ENCODE measurements at regions not wholly inside any gene's neighbourhood (a gene's known extent, or its start where the extent isn't known, plus 50 kb on each side); places are given as distances from the start of the nearest gene placed in this dataset.

DNA sequence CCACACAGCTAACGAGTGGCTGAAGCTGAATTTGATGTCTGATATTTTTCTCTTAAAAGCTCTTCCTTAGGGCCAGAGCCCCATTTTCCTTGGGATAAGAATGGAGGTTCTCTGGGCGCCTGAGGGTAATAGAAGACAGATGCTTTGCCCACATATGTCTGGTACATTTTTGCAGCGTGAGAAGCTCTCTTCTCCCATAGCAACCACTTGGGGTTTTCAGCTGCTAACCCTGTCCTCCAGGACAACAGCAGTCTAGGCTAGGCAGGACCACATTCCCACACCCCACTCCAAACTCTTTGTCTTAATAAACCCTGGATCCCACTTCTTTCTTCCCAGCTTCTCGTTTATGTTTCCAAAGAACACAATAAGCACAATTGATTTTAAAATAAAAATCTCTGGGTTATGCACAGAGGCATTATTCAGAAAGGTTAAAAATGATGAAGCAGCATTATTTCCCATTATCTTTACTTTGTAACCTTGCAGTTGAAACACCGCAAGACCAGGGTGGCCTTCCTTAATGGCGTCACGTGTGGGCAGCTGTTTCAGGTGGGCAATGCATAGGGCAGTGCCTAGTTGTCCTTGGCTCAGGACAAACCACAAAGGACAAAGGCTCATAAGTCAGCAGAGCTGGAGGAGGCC lies 56.5 kb upstream of the NTRK3 start:
- no peaks in the 10 kb centered on the region; the same call in 1 of the 2 replicates for H3K27me3 ChIP-seq (ENCODE audit: insufficient read depth, low read length)
- no peaks in the 10 kb centered on the region for H3K23me2 ChIP-seq (ENCODE audit: insufficient read length, low read depth, low read length, poor library complexity, severe bottlenecking)
- peaks cover 58% of the 10 kb centered on the region for H3K27me3 Mint-ChIP-seq (ENCODE audit: low read depth)
- H3K36me3 Mint-ChIP-seq (ENCODE audit: insufficient read depth in 1 of 3, low read depth in 3 of 3), result peaks cover 2 to 10% (median 3%) of the 10 kb centered on the region in 3 experiments; a peak in 3 of 7 replicates
- no peaks in the 10 kb centered on the region for H3K79me1 ChIP-seq (ENCODE audit: insufficient read depth, low read depth, low read length, poor library complexity, severe bottlenecking)
- no peak overlapping the region for H3K23ac ChIP-seq (ENCODE audit: insufficient read length, low read depth, low read length)
- H2BK20ac ChIP-seq (ENCODE audit: low read depth, low read length, poor library complexity, severe bottlenecking), result no peak overlapping the region
- H4K8ac ChIP-seq (replicated peaks; ENCODE audit: insufficient read length, low read depth, low read length), result no peak overlapping the region
- H3K18ac ChIP-seq (ENCODE audit: insufficient read length, low read depth, low read length), result no peak overlapping the region
- H4K5ac ChIP-seq (ENCODE audit: insufficient read length, low read depth, low read length), result no peak overlapping the region
- H3K4me2 ChIP-seq (ENCODE audit: insufficient read depth, insufficient read length, low read length), result no peak overlapping the region
- H2BK120ac ChIP-seq (ENCODE audit: low read depth, low read length, poor library complexity, severe bottlenecking), result no peak overlapping the region
- H3T11ph ChIP-seq (ENCODE audit: low read length), result no peak overlapping the region
- no peak overlapping the region for H3K27ac ChIP-seq (ENCODE audit: insufficient read length, low read depth, low read length)
- TF ChIP-seq, protein P1, sequence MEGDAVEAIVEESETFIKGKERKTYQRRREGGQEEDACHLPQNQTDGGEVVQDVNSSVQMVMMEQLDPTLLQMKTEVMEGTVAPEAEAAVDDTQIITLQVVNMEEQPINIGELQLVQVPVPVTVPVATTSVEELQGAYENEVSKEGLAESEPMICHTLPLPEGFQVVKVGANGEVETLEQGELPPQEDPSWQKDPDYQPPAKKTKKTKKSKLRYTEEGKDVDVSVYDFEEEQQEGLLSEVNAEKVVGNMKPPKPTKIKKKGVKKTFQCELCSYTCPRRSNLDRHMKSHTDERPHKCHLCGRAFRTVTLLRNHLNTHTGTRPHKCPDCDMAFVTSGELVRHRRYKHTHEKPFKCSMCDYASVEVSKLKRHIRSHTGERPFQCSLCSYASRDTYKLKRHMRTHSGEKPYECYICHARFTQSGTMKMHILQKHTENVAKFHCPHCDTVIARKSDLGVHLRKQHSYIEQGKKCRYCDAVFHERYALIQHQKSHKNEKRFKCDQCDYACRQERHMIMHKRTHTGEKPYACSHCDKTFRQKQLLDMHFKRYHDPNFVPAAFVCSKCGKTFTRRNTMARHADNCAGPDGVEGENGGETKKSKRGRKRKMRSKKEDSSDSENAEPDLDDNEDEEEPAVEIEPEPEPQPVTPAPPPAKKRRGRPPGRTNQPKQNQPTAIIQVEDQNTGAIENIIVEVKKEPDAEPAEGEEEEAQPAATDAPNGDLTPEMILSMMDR (conservative IDR thresholded peaks at IDR 0.05), result no peak
- H3K4me1 ChIP-seq (ENCODE audit: insufficient read depth, low read length), result no peaks in the 10 kb centered on the region
- no peak overlapping the region for H2BK12ac ChIP-seq (ENCODE audit: insufficient read length, low read depth, low read length)
- H3K4me1 Mint-ChIP-seq, result 0 out of 4 replicates have a peak, but pooled peaks cover 0 to 2% of the 10 kb centered on the region in 2 experiments
- H3K14ac ChIP-seq (ENCODE audit: insufficient read depth, low read length), result no peak overlapping the region
- H3K9me3 ChIP-seq (ENCODE audit: control insufficient read depth, low read depth, low read length), result no peaks in the 10 kb centered on the region
- H4K91ac ChIP-seq (ENCODE audit: insufficient read length, low read depth, low read length), result no peak overlapping the region
- H2BK5ac ChIP-seq (ENCODE audit: insufficient read length, low read length), result no peak overlapping the region
- no peak for DNase-seq
- peaks cover 11 to 17% of the 10 kb centered on the region in 2 experiments for H3K9me3 Mint-ChIP-seq
- no peaks in the 10 kb centered on the region for H4K20me1 ChIP-seq (ENCODE audit: control insufficient read depth, insufficient read depth, insufficient read length)
- no peaks in the 10 kb centered on the region for H3K79me2 ChIP-seq (ENCODE audit: insufficient read depth, low read length)
- no peak overlapping the region for H3K27ac Mint-ChIP-seq
- WGBS (ENCODE audit: extremely low coverage, insufficient read length, low lambda C conversion rate), result no CpG with 5 or more reads among the region's 7 CpGs
- no peak overlapping the region for H3K9ac ChIP-seq (ENCODE audit: extremely low read depth, insufficient read length, low read length)
- H3K56ac ChIP-seq (ENCODE audit: insufficient read length, low read depth, low read length), result no peak overlapping the region
- H2AFZ ChIP-seq (ENCODE audit: low read length), result no peak overlapping the region
- H2BK15ac ChIP-seq (ENCODE audit: low read depth, low read length), result no peak overlapping the region
- no peak overlapping the region for H3K4ac ChIP-seq (ENCODE audit: low read depth, low read length)
- no peak overlapping the region for H2AK5ac ChIP-seq (ENCODE audit: insufficient read length, low read length)
- no peak overlapping the region for H3K4me3 Mint-ChIP-seq

Data from H9 (cell line).